ENCODE measurements at regions not wholly inside any gene's neighbourhood (a gene's known extent, or its start where the extent isn't known, plus 50 kb on each side); places are given as distances from the start of the nearest gene placed in this dataset.
A peak's percentile ranks its signal among the peaks of the same experiment; 100 is the strongest.

DNA sequence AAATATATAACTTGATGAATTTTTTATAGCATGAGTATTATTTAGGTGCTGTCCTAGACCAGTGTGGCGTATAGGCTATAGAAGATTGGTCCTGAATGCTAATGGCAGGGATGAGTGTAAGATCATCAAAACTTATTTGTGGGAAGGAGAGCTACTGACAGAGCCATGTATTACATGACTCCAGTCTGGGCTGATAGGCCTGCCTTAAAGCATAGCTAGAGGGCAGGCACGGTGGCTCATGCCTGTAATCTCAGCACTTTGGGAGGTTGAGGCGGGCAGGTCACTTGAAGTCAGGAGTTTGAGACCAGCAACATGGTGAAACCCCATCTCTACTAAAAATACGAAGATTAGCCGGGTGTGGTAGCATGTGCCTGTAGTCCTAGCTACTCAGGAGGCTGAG is 198.1 kb upstream of the KLF14 start:
- TF ChIP-seq, protein P1, sequence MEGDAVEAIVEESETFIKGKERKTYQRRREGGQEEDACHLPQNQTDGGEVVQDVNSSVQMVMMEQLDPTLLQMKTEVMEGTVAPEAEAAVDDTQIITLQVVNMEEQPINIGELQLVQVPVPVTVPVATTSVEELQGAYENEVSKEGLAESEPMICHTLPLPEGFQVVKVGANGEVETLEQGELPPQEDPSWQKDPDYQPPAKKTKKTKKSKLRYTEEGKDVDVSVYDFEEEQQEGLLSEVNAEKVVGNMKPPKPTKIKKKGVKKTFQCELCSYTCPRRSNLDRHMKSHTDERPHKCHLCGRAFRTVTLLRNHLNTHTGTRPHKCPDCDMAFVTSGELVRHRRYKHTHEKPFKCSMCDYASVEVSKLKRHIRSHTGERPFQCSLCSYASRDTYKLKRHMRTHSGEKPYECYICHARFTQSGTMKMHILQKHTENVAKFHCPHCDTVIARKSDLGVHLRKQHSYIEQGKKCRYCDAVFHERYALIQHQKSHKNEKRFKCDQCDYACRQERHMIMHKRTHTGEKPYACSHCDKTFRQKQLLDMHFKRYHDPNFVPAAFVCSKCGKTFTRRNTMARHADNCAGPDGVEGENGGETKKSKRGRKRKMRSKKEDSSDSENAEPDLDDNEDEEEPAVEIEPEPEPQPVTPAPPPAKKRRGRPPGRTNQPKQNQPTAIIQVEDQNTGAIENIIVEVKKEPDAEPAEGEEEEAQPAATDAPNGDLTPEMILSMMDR (IDR thresholded peaks at IDR 0.05) = no peak
- no peak for TF ChIP-seq POLR2A (IDR thresholded peaks at IDR 0.05)
- peaks cover 0 to 14% (median 8%) of the 10 kb centered on the region in 4 donors for H3K4me1 ChIP-seq
- no peaks in the 10 kb centered on the region for H3K27me3 ChIP-seq
- no peak for DNase-seq
- no peaks in the 10 kb centered on the region for H3K9me3 ChIP-seq
- H3K4me3 ChIP-seq = no peak overlapping the region
- no peaks in the 10 kb centered on the region for H3K36me3 ChIP-seq
- peak overlapping the region in 2 of 4 donors; percentile 61 to 67 for H3K27ac ChIP-seq

DNA sequence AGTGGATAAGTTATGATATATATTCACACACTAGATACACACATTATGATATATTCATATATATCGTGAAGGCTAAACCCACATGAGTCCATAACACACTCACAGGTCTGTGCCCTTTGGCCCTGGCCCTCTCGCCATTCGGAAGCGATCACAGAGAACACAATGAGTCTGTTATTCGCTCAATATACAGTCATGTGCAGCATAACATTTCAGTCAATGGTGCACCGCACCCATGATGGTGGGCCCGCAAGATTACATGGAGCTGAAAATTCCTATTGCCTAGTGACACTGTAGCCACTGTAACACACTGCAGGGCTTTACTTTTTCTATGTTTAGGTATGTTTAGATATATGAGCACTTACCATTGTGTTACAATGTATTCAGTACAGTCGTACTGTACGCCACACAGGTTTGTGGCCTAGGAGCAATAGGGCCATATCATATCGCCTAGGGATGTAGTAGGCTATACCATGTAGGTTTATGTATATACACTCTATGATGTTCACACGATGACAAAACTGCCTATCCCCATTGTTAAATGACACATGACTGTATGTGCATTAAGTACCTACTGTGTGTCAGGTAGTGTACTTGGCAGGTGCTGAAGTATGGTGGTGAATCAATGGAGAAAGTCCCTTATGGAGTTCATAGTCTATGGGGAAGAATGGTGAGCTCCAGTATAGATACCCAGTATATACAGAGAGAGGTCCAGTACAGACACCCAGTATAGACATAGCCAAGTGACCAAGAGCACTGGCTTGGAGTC is 198.8 kb upstream of the KLF14 start:
- no peak for DNase-seq
- no peak overlapping the region for H3K4me3 ChIP-seq
- no peaks in the 10 kb centered on the region for H3K9me3 ChIP-seq
- H3K27me3 ChIP-seq = no peaks in the 10 kb centered on the region
- H3K27ac ChIP-seq = peak overlapping the region in 1 of 4 donors; percentile 32
- TF ChIP-seq, protein P1 (IDR thresholded peaks at IDR 0.05) = no peak
- no peak for TF ChIP-seq POLR2A (IDR thresholded peaks at IDR 0.05)
- H3K4me1 ChIP-seq = peaks cover 0 to 16% (median 8%) of the 10 kb centered on the region in 4 donors
- no peaks in the 10 kb centered on the region for H3K36me3 ChIP-seq

DNA sequence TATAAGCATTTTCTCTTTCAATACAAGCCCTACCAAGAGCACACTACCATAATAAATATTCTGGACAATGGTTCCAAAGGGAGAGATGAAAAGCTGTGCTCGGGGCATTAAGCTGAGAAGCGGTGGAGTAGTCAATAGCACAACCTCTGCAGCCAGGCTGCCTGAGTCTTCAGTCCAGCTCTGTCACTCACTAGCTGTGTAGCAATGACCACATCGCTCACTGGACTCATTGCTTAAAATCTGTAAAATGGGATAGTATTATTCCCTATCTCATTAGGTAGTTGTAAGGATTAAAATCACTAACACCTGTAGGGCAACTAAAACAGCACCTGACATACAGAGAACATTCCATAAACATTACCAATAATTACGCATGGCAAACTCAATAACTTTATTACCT is 199.9 kb upstream of the KLF14 start:
- Histone ChIP-seq H3K36me3 (no peaks in the 10 kb centered on the region), H3K4me1 (peaks cover 0 to 24% (median 7%) of the 10 kb centered on the region in 4 donors), H3K9me3 (no peaks in the 10 kb centered on the region), H3K4me3 (no peak overlapping the region), H3K27ac (peak overlapping the region in 1 of 4 donors; percentile 32), H3K27me3 (no peaks in the 10 kb centered on the region)
- no peak for DNase-seq
- TF ChIP-seq POLR2A (IDR thresholded peaks at IDR 0.05) = no peak
- TF ChIP-seq, protein P1 (IDR thresholded peaks at IDR 0.05) = no peak

DNA sequence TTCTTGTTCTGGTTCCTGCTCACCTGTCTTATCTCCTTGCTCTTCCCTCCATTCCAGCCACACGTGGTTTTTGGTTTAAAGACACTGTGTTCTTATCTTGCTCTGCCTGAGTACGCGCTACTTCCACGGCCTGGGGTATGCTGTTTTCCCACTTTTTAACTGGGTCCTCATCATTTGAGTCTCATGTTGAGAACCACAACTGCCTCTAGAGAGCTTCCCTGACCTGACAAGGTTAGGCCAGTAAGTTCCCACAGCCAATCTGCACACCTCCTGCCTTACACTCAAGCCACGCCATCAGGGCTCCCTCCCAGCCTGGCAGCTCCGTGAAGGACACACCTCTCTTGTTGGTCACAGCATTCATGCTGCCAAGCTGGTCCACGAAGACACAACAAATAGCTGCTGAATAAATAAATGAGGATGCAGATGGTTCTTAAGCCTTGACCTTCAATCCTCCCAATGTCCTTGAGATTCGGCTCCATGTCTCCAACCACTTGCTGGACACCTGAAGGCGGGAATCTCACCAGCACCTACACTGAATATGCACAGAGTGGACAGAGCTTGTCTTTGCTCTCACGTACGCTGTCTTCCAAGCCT is 201.7 kb upstream of the KLF14 start:
- H3K36me3 ChIP-seq = no peaks in the 10 kb centered on the region
- TF ChIP-seq POLR2A (IDR thresholded peaks at IDR 0.05) = no peak
- TF ChIP-seq, protein P1 (IDR thresholded peaks at IDR 0.05) = no peak
- DNase-seq = no peak
- H3K4me1 ChIP-seq = peaks cover 0 to 29% (median 5%) of the 10 kb centered on the region in 4 donors
- H3K27me3 ChIP-seq = no peaks in the 10 kb centered on the region
- H3K27ac ChIP-seq = peak overlapping the region in 2 of 4 donors; percentile 20 to 70
- H3K4me3 ChIP-seq = no peak overlapping the region
- no peaks in the 10 kb centered on the region for H3K9me3 ChIP-seq

DNA sequence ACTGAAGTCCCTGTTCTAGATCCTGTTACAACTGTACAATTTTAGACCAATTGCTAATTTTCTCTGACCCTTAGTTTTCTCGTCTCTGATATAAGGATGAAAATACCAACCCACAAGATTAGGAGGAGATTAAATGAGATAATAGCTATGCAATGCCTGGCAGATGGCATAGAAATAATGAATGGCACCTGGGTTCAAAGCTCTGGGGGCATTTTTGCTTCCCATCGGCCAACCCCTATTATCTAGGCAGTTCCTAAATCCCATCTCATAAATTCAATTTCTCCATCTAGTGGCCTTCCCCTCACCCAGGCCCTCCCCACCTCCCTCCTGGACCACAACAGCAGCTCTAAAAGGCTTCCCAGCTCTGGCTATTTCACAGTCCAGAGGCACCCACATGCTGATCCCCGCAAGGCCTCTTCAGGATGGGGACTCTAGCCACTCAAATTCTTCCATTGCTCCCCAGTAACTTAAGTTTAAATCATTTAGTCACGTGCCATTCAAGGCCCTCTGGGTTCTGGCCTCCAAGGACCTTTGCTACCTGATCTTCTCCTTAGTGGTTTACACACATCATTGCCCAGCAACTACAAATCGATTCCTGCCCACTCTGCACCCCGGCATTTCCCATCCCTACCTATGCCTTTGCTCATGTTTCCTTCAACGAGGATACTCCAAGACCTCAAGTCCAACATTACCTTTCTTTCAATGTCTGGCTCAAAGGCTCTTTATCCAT is 202.4 kb upstream of the KLF14 start:
- Histone ChIP-seq H3K4me3 (no peak overlapping the region), H3K4me1 (peaks cover 0 to 21% (median 2%) of the 10 kb centered on the region in 4 donors), H3K27ac (peak overlapping the region in 2 of 4 donors; percentile 20 to 70), H3K27me3 (no peaks in the 10 kb centered on the region), H3K9me3 (no peaks in the 10 kb centered on the region), H3K36me3 (no peaks in the 10 kb centered on the region)
- DNase-seq = no peak
- TF ChIP-seq POLR2A (IDR thresholded peaks at IDR 0.05) = no peak
- TF ChIP-seq, protein P1 (IDR thresholded peaks at IDR 0.05) = no peak

All from Peyer's patch (tissue), 4 donors.